C4-2B (cell line): ENCODE measurements at regions not wholly inside any gene's neighbourhood (a gene's known extent, or its start where the extent isn't known, plus 50 kb on each side); places are given as distances from the start of the nearest gene placed in this dataset.

ENCODE experiments used
- ZFX ChIP-seq: fragments of 450-650 bp; IDR thresholded peaks from 2 replicates; pipeline ENCODE4 v1.6.1; 2017
- TF ChIP-seq, protein P1 (sequence below): fragments of 450-650 bp; conservative IDR thresholded peaks from 2 replicates; pipeline ENCODE4 v1.5.1; 2017; ENCODE audit warnings: mild to moderate bottlenecking

DNA sequence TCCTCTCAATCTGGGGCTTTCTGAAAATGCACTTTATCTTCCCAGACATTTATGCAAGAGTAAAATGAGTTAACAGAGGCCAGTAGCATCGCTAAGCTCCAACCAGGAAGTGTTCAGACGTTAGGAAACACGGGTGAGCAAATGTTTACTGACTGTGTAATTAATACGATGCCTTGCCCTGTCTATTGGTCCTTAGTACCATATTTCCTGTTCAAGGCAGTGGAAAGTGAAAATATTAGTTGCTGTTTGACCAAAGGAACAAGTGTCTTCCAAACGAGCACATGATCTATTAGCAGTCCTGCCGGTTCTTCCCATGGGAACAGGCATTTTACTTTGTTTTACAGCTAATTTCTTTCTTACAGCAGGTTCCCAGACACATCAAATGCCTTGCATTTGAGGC, 311.1 kb upstream of the JAG1 start:
- TF ChIP-seq, protein P1, sequence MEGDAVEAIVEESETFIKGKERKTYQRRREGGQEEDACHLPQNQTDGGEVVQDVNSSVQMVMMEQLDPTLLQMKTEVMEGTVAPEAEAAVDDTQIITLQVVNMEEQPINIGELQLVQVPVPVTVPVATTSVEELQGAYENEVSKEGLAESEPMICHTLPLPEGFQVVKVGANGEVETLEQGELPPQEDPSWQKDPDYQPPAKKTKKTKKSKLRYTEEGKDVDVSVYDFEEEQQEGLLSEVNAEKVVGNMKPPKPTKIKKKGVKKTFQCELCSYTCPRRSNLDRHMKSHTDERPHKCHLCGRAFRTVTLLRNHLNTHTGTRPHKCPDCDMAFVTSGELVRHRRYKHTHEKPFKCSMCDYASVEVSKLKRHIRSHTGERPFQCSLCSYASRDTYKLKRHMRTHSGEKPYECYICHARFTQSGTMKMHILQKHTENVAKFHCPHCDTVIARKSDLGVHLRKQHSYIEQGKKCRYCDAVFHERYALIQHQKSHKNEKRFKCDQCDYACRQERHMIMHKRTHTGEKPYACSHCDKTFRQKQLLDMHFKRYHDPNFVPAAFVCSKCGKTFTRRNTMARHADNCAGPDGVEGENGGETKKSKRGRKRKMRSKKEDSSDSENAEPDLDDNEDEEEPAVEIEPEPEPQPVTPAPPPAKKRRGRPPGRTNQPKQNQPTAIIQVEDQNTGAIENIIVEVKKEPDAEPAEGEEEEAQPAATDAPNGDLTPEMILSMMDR, result no peak
- no peak for TF ChIP-seq ZFX
